GM12872 (cell line): ENCODE measurements at regions not wholly inside any gene's neighbourhood (a gene's known extent, or its start where the extent isn't known, plus 50 kb on each side); places are given as distances from the start of the nearest gene placed in this dataset.

ENCODE experiments used
- CTCF ChIP-seq: IDR thresholded peaks from 3 replicates; pipeline ENCODE4 v1.5.1; 2011; ENCODE audit warnings: low read depth, mild to moderate bottlenecking, low read length, moderate library complexity; ENCODE audit not compliant: insufficient read depth

- TF ChIP-seq CTCF: no peak
Observed at GRCh38 chr6:158920311-158920905, 79.6 kb downstream of the RSPH3 start.

DNA sequence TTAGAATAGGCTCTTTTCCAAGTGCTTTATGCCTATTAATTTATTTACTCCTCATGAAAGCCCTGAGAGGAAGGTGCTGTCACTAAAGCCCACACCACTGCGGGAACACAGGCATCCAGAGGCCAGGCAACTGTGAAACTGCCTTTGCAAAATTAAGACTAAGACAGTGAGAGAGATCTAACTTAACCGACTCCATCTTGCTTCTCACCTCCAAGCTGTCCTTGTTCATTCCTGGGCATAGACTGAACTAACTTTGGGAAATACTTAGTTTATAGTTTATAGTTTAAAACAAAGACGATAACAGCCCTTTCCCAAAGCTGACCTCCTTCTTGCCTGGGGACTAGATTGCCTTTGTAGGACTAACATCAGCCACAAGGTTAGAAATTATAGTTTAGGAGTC is 80.1 kb downstream of the RSPH3 start:
- TF ChIP-seq CTCF: no peak

DNA sequence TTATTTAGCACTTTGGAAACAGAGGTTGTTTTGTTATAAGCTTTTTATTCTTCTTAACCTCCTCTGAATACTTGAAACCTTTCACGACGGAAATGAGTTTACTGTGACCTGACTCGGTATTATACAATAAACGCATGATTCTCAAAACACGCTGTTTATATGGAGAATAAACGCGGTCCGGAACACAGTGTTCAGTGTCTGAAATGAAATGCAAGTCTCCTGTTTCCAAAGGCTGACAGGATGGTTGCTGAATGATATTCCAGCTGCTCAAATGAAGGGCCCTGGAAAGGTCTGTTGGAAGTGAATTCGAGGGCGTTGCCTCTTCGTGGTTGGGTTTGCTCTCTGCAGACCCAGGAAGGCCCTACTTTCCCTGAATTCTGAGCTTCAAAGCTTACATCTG is 83.4 kb downstream of the RSPH3 start:
- TF ChIP-seq CTCF: no peak

DNA sequence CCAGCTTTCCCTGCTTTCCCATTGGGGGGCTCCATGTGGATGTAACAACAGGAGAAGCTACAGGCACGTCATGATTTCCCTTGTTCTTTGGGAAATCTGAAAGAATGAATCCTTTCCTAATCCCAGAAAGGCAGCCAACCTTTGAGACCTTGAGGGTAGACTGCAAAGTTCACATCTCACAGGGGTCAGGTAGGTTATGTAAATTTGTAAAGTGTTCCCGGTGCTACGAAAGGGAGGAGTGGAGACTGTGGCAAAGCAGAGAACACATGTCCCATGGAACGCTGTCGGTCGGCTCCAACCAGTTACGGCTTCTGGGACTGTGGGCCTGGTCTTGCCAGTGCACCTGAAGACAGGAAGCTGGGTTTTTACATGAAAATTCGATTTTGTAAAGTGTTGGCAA is 85.1 kb downstream of the RSPH3 start:
- no peak for TF ChIP-seq CTCF

- no peak for TF ChIP-seq CTCF
Observed at GRCh38 chr6:158913580-158913979, 86.4 kb downstream of the RSPH3 start.

DNA sequence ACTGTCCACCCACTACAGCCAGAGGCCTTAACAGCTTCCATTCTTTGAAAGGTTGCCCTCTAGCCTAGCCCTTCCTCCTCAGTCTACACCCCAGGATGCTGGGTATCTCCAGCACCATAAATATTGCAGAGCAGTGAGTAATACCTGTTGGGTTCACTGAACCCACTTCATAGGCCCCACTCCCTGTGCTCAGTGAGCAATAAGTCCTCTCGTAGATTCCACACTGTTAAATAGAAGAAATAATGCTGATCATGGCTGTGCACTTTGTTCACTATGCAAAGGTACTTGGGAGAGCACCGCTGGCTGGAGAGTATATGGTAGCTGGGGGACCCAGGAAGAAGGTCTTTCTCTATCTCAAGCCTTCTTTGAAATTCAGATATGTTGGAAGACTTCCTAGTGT is 87.3 kb downstream of the RSPH3 start:
- TF ChIP-seq CTCF: no peak

DNA sequence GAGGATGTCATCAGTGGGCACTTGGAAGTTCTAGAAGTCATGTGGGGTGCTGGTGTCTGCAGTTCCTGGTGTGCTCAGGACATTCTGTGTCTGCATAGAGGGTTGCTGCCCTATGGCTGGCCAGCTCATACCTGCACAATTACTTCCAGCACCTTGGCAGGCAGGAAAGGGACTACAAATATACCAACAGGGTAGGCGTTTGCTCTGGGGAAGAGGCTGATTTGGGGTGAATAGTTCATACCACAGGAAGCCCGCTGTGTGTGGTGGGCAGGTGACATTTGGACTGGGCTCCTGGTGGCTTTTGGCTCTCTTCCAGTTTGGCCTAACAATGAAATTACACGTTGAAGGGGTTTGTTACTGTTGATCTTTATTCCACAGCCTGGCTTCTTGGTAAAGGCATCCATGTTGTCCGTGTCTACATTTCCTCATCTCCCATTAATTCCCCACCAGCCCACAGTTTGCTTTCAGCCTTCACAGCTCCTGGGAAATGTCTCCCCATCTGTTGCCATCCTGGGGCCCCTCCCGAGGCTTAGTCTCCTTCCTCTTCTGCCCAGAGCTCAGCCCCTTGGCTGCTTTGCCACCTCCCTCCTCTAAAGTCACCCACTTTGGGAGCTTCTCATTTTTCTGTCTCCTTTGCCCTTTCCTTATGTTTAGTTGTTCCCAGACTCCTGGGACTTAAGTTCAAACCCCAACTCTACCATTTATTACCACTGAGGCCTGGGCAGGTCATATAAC is 88.1 kb downstream of the RSPH3 start:
- TF ChIP-seq CTCF: no peak
